Right lobe of liver (tissue), 4 donors: ENCODE measurements at regions not wholly inside any gene's neighbourhood (a gene's known extent, or its start where the extent isn't known, plus 50 kb on each side); places are given as distances from the start of the nearest gene placed in this dataset.

Source experiments
- CTCF ChIP-seq, 4 donors: fragments of 200-600 bp in 3 of 4; fragments of 450-650 bp in 1 of 4; IDR thresholded peaks; one replicate each; pipeline versions ENCODE4 v1.5.1 to v1.8.0; 2016 to 2022; ENCODE audit warnings: antibody characterized with exemption in 4 of 4, mild to moderate bottlenecking in 2 of 4
- POLR2A ChIP-seq: fragments of 450-650 bp; IDR thresholded peaks from one replicate; pipeline ENCODE4 v1.6.1; 2017; ENCODE audit warnings: antibody characterized with exemption, mild to moderate bottlenecking
- donor health status: DM: no; HTN: no; CAD: no.
- donor health status: DM: no; HTN: no; CAD: no.
- donor health status: DM: no; HTN: yes; CAD: no.

- no peak for TF ChIP-seq CTCF (IDR thresholded peaks at IDR 0.05)
- TF ChIP-seq POLR2A: no peak
Observed at GRCh38 chr16:51562891-51563290, 411.8 kb upstream of the SALL1 start.
